ENCODE measurements at regions not wholly inside any gene's neighbourhood (a gene's known extent, or its start where the extent isn't known, plus 50 kb on each side); places are given as distances from the start of the nearest gene placed in this dataset.
"Not testable (repeated sequence)": the region's sequence is repeated elsewhere in the genome, so short reads cannot be mapped to it uniquely, and the experiment has no call there.

DNA sequence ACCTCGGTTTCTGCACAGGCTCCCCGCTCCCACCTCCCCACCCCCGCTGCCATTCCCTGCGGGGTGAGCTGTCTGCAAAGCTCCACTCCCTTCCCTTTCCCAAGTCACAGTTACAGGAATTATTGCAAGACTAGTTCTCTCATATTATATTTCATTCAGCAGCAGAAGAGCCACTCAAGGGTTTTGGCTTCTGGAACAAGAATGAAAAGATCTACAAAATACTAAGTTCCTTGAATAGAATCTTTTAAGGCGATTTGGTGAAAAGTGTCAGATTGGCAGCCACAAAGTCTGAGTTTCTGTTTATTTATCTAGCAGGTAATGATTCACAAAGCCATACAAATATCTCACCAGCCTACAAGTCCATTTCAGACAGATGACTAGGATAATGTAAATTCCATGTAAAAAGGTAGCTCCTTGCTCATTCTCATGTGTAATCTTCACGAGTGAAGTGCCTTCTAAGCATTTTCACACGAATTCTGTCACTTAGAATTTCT, 221.9 kb upstream of the RBBP8 start:
- Histone ChIP-seq H3K4me3 (ENCODE audit: low read depth, low read length, poor library complexity, severe bottlenecking) (no peak overlapping the region), H3K27ac (ENCODE audit: low read depth, low read length, poor library complexity, severe bottlenecking) (no peak overlapping the region), H3K36me3 (ENCODE audit: insufficient read depth, low read length) (no peaks in the 10 kb centered on the region), H3K9me2 (ENCODE audit: low read depth, low read length) (no peaks in the 10 kb centered on the region), H2AFZ (ENCODE audit: low read length) (no peak overlapping the region), H3K4me1 (ENCODE audit: insufficient read depth, low read length, severe bottlenecking) (no peaks in the 10 kb centered on the region), H3K79me2 (ENCODE audit: insufficient read depth, low read length) (no peaks in the 10 kb centered on the region), H4K20me1 (ENCODE audit: insufficient read depth, low read length) (no peaks in the 10 kb centered on the region), H3K9ac (ENCODE audit: low read length) (no peak overlapping the region), H3F3A (ENCODE audit: insufficient read depth, low read length) (no peaks in the 10 kb centered on the region), H3K9me3 (ENCODE audit: low read length) (no peaks in the 10 kb centered on the region), H3K27me3 (ENCODE audit: insufficient read depth, low read length) (no peaks in the 10 kb centered on the region), H3K4me2 (ENCODE audit: low read length) (no peak overlapping the region)
- TF ChIP-seq, protein P1, sequence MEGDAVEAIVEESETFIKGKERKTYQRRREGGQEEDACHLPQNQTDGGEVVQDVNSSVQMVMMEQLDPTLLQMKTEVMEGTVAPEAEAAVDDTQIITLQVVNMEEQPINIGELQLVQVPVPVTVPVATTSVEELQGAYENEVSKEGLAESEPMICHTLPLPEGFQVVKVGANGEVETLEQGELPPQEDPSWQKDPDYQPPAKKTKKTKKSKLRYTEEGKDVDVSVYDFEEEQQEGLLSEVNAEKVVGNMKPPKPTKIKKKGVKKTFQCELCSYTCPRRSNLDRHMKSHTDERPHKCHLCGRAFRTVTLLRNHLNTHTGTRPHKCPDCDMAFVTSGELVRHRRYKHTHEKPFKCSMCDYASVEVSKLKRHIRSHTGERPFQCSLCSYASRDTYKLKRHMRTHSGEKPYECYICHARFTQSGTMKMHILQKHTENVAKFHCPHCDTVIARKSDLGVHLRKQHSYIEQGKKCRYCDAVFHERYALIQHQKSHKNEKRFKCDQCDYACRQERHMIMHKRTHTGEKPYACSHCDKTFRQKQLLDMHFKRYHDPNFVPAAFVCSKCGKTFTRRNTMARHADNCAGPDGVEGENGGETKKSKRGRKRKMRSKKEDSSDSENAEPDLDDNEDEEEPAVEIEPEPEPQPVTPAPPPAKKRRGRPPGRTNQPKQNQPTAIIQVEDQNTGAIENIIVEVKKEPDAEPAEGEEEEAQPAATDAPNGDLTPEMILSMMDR (IDR thresholded peaks at IDR 0.05; ENCODE audit: low read length), result no peak
- TF ChIP-seq EZH2 (IDR thresholded peaks at IDR 0.05; ENCODE audit: borderline replicate concordance, low read length), result no peak

DNA sequence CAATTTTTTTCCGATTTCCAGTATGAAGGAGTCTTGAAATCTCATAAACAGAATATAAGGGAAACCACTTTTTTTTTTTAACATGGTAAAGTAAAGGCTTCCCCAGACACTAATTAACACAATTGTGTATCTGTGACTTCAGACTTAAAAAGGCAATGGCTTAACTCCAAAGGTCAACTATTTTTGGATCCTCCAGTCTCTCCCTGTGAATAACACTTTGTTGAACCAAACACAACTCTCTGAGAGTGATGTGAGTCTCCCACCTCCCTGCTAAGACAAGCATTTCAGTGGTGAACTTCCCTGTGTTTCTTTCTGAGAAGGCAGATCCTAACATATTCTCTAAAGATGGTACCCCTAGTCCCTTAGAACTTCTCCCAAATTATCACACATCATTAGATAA, 219.6 kb upstream of the RBBP8 start:
- no peak overlapping the region for H3K9ac ChIP-seq (ENCODE audit: low read length)
- no peaks in the 10 kb centered on the region for H4K20me1 ChIP-seq (ENCODE audit: insufficient read depth, low read length)
- no peaks in the 10 kb centered on the region for H3K9me3 ChIP-seq (ENCODE audit: low read length)
- TF ChIP-seq EZH2 (IDR thresholded peaks at IDR 0.05; ENCODE audit: borderline replicate concordance, low read length), result no peak
- TF ChIP-seq, protein P1 (IDR thresholded peaks at IDR 0.05; ENCODE audit: low read length), result no peak
- H3K4me1 ChIP-seq (ENCODE audit: insufficient read depth, low read length, severe bottlenecking), result no peaks in the 10 kb centered on the region
- H3K4me2 ChIP-seq (ENCODE audit: low read length), result no peak overlapping the region
- no peak overlapping the region for H2AFZ ChIP-seq (ENCODE audit: low read length)
- H3K79me2 ChIP-seq (ENCODE audit: insufficient read depth, low read length), result no peaks in the 10 kb centered on the region
- H3F3A ChIP-seq (ENCODE audit: insufficient read depth, low read length), result no peaks in the 10 kb centered on the region
- H3K4me3 ChIP-seq (ENCODE audit: low read depth, low read length, poor library complexity, severe bottlenecking), result no peak overlapping the region
- H3K9me2 ChIP-seq (ENCODE audit: low read depth, low read length), result no peaks in the 10 kb centered on the region
- H3K27ac ChIP-seq (ENCODE audit: low read depth, low read length, poor library complexity, severe bottlenecking), result no peak overlapping the region
- no peaks in the 10 kb centered on the region for H3K27me3 ChIP-seq (ENCODE audit: insufficient read depth, low read length)
- no peaks in the 10 kb centered on the region for H3K36me3 ChIP-seq (ENCODE audit: insufficient read depth, low read length)

DNA sequence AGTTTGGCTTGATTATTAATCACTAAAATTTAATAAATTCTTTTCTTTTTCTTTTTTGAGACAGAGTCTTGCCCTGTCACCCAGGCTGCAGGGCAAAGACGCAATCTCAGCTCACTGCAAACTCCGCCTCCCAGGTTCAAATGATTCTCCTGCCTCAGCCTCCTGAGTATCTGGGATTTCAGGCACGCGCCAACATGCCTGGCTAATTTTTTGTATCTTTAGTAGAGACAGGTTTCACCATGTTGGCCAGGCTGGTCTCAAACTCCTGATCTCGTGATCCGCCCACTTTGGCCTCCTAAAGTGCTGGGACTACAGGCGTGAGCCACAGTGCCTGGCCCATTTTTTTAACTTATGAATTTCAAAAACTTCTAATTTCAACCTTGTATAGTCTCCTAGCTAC, 215.6 kb upstream of the RBBP8 start:
- H3K9me2 ChIP-seq (ENCODE audit: low read depth, low read length); H3K79me2 ChIP-seq (ENCODE audit: insufficient read depth, low read length); H3K9ac ChIP-seq (ENCODE audit: low read length); H3F3A ChIP-seq (ENCODE audit: insufficient read depth, low read length); H4K20me1 ChIP-seq (ENCODE audit: insufficient read depth, low read length); H3K4me2 ChIP-seq (ENCODE audit: low read length); H3K27me3 ChIP-seq (ENCODE audit: insufficient read depth, low read length); H3K9me3 ChIP-seq (ENCODE audit: low read length); H3K27ac ChIP-seq (ENCODE audit: low read depth, low read length, poor library complexity, severe bottlenecking); H3K36me3 ChIP-seq (ENCODE audit: insufficient read depth, low read length); H2AFZ ChIP-seq (ENCODE audit: low read length); H3K4me1 ChIP-seq (ENCODE audit: insufficient read depth, low read length, severe bottlenecking); H3K4me3 ChIP-seq (ENCODE audit: low read depth, low read length, poor library complexity, severe bottlenecking): not testable (repeated sequence)

DNA sequence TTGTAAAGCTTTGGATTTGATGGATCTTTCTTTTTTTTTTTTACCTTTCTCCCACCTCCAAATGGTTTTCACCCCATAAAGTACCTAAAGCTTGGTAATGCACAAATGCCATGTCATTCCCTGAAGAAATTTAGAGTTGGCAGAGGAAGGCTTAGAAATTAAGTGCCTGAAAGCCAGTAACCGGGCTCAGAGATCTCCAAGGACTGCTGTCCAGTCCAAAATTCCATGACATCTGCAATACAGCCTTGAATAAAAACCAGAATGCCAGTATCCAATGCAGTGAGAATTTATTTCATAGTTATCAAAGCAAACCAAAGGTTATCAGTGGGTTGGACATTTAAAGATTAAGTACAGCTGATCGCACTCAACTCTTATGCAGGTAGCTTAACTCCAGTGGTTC, 209.9 kb upstream of the RBBP8 start:
- no peak for TF ChIP-seq EZH2 (IDR thresholded peaks at IDR 0.05; ENCODE audit: borderline replicate concordance, low read length)
- TF ChIP-seq, protein P1 (IDR thresholded peaks at IDR 0.05; ENCODE audit: low read length), result no peak
- H3F3A ChIP-seq (ENCODE audit: insufficient read depth, low read length), result no peaks in the 10 kb centered on the region

More for the DNA sequence above, 209.9 kb upstream of the RBBP8 start:
- no peaks in the 10 kb centered on the region for H3K9me2 ChIP-seq (ENCODE audit: low read depth, low read length)
- H3K4me2 ChIP-seq (ENCODE audit: low read length), result no peak overlapping the region
- no peak overlapping the region for H2AFZ ChIP-seq (ENCODE audit: low read length)
- no peaks in the 10 kb centered on the region for H3K79me2 ChIP-seq (ENCODE audit: insufficient read depth, low read length)
- no peaks in the 10 kb centered on the region for H3K9me3 ChIP-seq (ENCODE audit: low read length)
- H3K4me1 ChIP-seq (ENCODE audit: insufficient read depth, low read length, severe bottlenecking), result no peaks in the 10 kb centered on the region
- no peaks in the 10 kb centered on the region for H3K27me3 ChIP-seq (ENCODE audit: insufficient read depth, low read length)
- no peak overlapping the region for H3K4me3 ChIP-seq (ENCODE audit: low read depth, low read length, poor library complexity, severe bottlenecking)
- H3K27ac ChIP-seq (ENCODE audit: low read depth, low read length, poor library complexity, severe bottlenecking), result no peak overlapping the region
- no peak overlapping the region for H3K9ac ChIP-seq (ENCODE audit: low read length)
- H3K36me3 ChIP-seq (ENCODE audit: insufficient read depth, low read length), result no peaks in the 10 kb centered on the region
- no peaks in the 10 kb centered on the region for H4K20me1 ChIP-seq (ENCODE audit: insufficient read depth, low read length)
